ENCODE measurements at regions not wholly inside any gene's neighbourhood (a gene's known extent, or its start where the extent isn't known, plus 50 kb on each side); places are given as distances from the start of the nearest gene placed in this dataset.
"Not testable (repeated sequence)": the region's sequence is repeated elsewhere in the genome, so short reads cannot be mapped to it uniquely, and the experiment has no call there.

DNA sequence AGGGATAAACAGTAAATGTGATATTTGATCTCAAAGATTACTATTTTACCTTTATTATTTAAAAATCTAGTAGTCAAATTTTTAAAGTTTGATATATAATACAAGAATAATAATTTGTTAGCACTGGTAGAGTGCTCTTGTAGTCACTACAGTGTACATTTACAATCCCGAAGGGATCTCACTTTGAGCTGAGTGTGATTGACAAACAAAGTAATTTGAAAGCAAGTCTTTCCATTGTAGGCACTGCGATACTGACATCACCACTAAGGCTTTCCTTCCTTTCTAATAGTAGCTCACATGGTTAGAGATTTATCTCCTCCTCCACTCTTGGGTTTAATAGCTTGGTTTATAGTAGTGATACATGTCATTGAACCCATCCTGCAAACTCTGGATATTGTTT is 280.6 kb downstream of the PARM1 start:
- no peak for DNase-seq

DNA sequence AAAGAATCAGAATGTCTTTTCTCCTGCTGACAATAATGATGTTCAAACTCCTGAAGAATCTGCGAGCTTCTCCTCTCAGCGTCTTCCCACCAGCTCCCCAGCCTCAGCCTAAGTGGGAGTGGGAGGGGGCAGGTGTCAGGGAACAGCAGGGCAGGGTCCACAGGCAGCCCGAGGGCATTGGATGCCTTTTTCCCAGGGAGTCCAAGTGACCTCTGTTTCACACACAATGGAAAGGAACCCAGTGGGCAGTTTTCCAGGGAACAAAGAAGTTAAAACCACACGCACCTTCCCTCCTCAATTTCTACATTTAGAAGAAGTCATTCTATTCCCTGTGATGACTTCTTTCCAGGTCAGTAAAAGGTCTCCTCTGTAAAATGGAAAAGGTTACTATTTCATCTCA is 278.5 kb downstream of the PARM1 start:
- Mint-ChIP-seq H3K36me3 (ENCODE audit: low read depth) (no peaks in the 10 kb centered on the region), H3K27me3 (ENCODE audit: low read depth) (no peaks in the 10 kb centered on the region), H3K4me1 (ENCODE audit: low read depth) (no peaks in the 10 kb centered on the region), H3K4me3 (no peak overlapping the region), H3K9me3 (peaks cover 5% of the 10 kb centered on the region), H3K27ac (no peak overlapping the region)
- CTCF ChIA-PET, result no interaction called here
- intact Hi-C loops (cut with micrococcal nuclease), result no loop called here
- no peak for DNase-seq

More for the DNA sequence above, 280.6 kb downstream of the PARM1 start:
- Mint-ChIP-seq H3K27me3 (ENCODE audit: low read depth) (no peaks in the 10 kb centered on the region), H3K9me3 (peaks cover 5% of the 10 kb centered on the region), H3K27ac (no peak overlapping the region), H3K4me1 (ENCODE audit: low read depth) (no peaks in the 10 kb centered on the region), H3K36me3 (ENCODE audit: low read depth) (no peaks in the 10 kb centered on the region), H3K4me3 (no peak overlapping the region)
- CTCF ChIA-PET, result no interaction called here
- intact Hi-C loops (cut with micrococcal nuclease), result no loop called here

DNA sequence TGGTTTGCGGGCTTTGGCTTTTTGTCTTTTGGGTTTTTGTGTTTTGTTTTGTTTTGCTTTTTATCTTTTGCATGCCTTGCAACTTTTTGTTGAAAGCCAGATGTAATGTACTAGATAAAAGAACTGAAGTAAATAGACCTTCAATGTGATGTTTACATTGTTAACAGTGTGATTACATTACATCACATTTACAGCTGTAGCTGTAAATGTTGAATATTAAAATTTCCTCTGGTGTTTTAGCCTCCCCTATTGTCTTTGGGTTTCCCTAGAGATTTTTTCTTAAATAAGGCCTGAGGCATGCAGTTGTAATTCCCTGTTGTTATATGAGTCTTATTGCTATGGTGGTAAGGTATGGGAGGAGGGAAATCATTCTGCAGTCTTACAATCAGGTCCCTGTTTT is 275.0 kb downstream of the PARM1 start:
- Mint-ChIP-seq H3K27me3 (ENCODE audit: low read depth) (peaks cover under 1% of the 10 kb centered on the region), H3K9me3 (no peaks in the 10 kb centered on the region), H3K27ac (no peak overlapping the region), H3K4me3 (no peak overlapping the region), H3K36me3 (ENCODE audit: low read depth) (no peaks in the 10 kb centered on the region), H3K4me1 (ENCODE audit: low read depth) (no peaks in the 10 kb centered on the region)
- intact Hi-C loops (cut with micrococcal nuclease), result no loop called here
- CTCF ChIA-PET, result no interaction called here
- DNase-seq, result no peak

DNA sequence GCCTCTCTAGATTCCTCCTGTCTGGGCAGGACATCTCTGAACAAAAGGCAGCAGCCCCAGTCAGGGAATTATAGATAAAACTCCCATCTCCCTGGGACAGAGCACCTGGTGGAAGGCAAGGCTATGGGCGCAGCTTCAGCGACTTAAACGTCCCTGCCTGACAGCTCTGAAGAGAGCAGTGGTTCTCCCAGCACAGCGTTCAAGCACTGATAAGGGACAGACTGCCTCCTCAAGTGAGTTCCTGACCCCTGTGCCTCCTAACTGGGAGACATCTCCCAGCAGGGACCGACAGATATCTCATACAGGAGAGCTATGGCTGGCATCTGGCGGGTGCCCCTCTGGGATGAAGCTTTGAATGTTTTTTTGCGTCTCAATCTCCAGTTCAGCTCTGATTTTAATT is 262.2 kb downstream of the PARM1 start:
- Mint-ChIP-seq H3K27ac (no peak overlapping the region), H3K4me3 (no peak overlapping the region), H3K4me1 (ENCODE audit: low read depth) (no peaks in the 10 kb centered on the region), H3K9me3 (peaks cover 18% of the 10 kb centered on the region), H3K36me3 (ENCODE audit: low read depth) (no peaks in the 10 kb centered on the region), H3K27me3 (ENCODE audit: low read depth) (no peaks in the 10 kb centered on the region)
- CTCF ChIA-PET, result no interaction called here
- intact Hi-C loops (cut with micrococcal nuclease), result no loop called here
- no peak for DNase-seq

DNA sequence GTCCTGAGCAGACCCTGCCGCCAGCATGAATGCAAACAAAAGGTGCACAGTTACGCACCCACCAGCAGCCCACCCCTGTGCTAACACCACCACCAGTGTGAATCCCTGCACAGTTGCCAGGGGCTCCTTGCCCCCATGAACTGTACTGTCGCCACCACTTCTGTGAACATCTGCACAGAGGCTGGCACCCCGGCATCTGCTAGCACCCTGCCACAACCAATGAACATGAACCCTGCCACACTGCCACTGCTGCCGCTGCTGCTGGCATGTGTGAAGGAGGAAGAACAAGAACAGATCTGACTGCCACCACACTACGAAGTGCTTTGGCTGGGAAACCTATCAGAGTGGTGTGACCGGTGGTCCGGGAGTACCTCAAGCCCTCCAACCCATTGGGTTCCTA is 261.3 kb downstream of the PARM1 start:
- no peak for DNase-seq
- Mint-ChIP-seq H3K4me1 (ENCODE audit: low read depth) (no peaks in the 10 kb centered on the region), H3K4me3 (no peak overlapping the region), H3K9me3 (peaks cover 13% of the 10 kb centered on the region), H3K27ac (no peak overlapping the region), H3K27me3 (ENCODE audit: low read depth) (no peaks in the 10 kb centered on the region), H3K36me3 (ENCODE audit: low read depth) (no peaks in the 10 kb centered on the region)
- CTCF ChIA-PET, result no interaction called here
- intact Hi-C loops (cut with micrococcal nuclease), result no loop called here

DNA sequence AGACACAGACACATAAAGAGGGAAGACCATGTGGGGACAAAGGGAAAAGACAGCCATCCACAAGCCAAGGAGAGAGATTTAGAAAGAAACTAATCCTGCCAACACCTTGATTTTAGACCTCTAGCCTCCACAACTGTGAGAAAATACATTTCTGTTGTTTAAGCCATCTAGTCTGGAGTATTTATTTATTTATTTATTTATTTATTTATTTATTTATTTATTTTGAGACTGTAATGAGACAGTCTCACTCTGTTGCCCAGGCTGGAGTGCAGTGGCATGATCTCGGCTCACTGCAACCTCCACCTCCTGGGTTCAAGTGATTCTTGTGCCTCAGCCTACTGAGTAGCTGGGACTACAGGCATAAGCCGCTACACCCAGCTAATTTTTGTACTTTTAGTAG is 259.3 kb downstream of the PARM1 start:
- H3K4me3 Mint-ChIP-seq; DNase-seq; H3K27ac Mint-ChIP-seq; H3K9me3 Mint-ChIP-seq; H3K27me3 Mint-ChIP-seq (ENCODE audit: low read depth); H3K4me1 Mint-ChIP-seq (ENCODE audit: low read depth); intact Hi-C loops (cut with micrococcal nuclease); H3K36me3 Mint-ChIP-seq (ENCODE audit: low read depth): not testable (repeated sequence)
- CTCF ChIA-PET, result interaction anchor here (0.8 kb wide), 1 partner anchor 372 kb away, joined by 3 read pairs; no protein-coding TSS in a partner anchor

DNA sequence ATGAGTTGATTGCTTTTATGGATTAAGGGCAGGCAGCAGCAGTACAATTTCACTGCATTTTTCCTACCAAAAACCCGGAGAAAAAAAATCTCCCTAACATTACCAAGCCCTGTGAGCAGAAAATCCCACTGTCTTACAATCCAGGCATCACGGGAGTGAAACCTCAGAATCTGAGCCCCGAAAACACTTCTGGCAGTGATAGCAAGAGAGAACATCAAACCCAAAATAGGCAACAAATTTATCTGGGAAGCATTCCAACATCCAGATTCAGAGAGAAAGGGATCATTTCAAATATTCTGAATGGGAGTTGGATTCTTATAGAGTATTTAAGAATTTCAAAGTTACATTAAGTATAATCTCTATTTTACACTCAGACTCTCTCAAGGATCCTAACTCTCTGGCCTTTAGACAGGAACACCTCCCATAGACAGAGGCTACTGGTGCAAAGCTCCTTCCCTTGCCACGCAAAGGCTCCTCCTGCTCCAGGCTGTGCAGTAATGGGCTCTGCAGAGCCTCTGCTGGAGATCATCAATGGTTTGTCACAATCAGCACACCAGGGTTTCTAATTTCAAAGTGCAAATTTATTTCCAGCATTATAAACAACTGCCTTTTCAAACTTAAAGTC is 256.9 kb downstream of the PARM1 start:
- CTCF ChIA-PET, result no interaction called here
- Mint-ChIP-seq H3K27ac (no peak overlapping the region), H3K4me3 (no peak overlapping the region), H3K36me3 (ENCODE audit: low read depth) (no peaks in the 10 kb centered on the region), H3K27me3 (ENCODE audit: low read depth) (no peaks in the 10 kb centered on the region), H3K4me1 (ENCODE audit: low read depth) (no peaks in the 10 kb centered on the region), H3K9me3 (no peaks in the 10 kb centered on the region)
- intact Hi-C loops (cut with micrococcal nuclease), result no loop called here
- no peak for DNase-seq

DNA sequence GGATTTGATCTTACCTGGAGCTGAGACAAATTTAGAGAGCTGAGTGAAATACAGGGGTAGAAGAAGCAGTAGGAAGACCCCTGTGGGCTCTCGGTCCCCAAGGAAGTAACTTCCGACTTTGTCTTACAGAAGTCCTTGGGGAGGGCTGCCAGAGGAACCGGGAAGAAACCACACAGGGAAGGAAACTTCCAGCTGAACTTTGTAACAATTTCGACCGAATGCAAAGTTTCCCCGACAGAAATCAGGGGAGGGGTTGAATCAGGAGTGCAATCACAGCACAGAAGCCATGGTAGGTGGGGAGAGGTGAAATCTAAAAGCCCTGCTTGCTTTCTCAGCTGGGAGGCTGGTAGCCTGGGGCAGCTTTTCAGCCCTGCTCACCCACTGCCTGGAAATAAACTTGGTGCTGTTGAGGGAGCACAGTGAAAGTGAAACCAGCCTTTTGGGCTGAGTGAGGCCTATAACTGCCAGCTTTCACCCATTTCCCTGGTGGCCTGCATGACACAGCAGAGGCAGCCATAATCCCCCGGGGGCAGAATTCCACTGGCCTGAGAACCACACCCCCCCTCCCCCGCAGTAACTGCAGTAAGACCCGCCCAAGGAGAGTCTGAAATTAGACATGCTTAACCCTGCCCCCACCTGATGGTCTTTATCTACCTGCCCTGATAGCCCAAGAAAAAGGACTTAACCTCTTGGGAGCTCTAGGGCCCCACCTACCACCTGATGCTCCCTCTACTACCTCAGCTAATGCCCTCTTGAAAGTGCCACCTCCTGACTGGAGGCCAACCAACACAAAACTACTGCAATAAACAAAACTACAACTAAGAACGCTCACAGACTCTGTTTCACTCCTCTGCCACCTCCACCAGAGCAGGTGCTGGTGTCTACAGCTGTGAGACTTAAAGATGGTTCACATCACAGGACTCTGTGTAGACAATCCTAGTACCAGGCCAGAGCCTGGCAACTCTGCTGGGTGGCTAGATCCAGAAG is 248.2 kb downstream of the PARM1 start:
- Mint-ChIP-seq H3K27me3 (ENCODE audit: low read depth) (peaks cover 2% of the 10 kb centered on the region), H3K4me3 (no peak overlapping the region), H3K9me3 (peaks cover 6% of the 10 kb centered on the region), H3K36me3 (ENCODE audit: low read depth) (no peaks in the 10 kb centered on the region), H3K4me1 (ENCODE audit: low read depth) (no peaks in the 10 kb centered on the region), H3K27ac (no peak overlapping the region)
- CTCF ChIA-PET, result no interaction called here
- no peak for DNase-seq
- intact Hi-C loops (cut with micrococcal nuclease), result no loop called here

DNA sequence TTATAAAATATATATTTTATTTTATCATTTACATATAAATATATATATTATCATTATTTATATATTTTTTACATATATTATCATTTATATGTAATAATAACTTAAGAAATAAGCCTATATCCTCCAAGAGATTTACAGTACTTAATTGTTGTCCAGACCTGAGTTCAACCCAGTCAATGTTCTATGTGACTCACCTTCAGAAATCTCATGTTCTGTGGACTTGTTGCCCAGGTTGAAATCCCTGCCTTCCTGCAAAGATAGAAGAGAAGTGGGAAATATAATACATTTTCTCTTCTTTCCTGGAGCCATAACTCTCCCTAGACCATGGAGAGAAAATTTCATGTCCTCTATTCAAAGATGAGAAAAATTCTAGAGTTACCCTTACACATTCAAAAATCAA is 247.3 kb downstream of the PARM1 start:
- no peaks in the 10 kb centered on the region for H3K4me1 Mint-ChIP-seq (ENCODE audit: low read depth)
- no peak overlapping the region for H3K4me3 Mint-ChIP-seq
- intact Hi-C loops (cut with micrococcal nuclease), result no loop called here
- H3K27me3 Mint-ChIP-seq (ENCODE audit: low read depth), result peaks cover 2% of the 10 kb centered on the region
- peaks cover 6% of the 10 kb centered on the region for H3K9me3 Mint-ChIP-seq
- no peak for DNase-seq
- no peaks in the 10 kb centered on the region for H3K36me3 Mint-ChIP-seq (ENCODE audit: low read depth)
- no peak overlapping the region for H3K27ac Mint-ChIP-seq
- CTCF ChIA-PET, result no interaction called here

DNA sequence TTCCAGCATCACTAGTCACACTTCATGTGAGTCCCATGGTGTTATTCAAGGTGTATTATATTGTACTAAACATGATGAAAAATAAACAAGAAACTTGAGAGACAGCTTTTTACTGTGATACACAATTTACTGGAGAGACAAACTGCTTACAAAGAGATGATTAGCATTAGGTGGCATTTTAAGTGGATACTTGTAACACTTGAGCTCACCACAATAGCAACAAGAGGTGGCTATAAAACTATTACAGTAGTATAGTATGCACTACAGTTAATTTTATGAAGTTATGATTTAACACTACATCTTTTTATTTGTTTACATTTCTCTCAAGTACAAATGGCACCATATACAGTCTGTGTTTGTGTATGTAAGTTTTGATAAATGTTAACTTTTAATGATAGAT is 246.6 kb downstream of the PARM1 start:
- peaks cover 6% of the 10 kb centered on the region for H3K9me3 Mint-ChIP-seq
- DNase-seq, result no peak
- CTCF ChIA-PET, result no interaction called here
- H3K4me3 Mint-ChIP-seq, result no peak overlapping the region
- no peak overlapping the region for H3K27ac Mint-ChIP-seq
- no peaks in the 10 kb centered on the region for H3K36me3 Mint-ChIP-seq (ENCODE audit: low read depth)
- intact Hi-C loops (cut with micrococcal nuclease), result no loop called here
- H3K27me3 Mint-ChIP-seq (ENCODE audit: low read depth), result peaks cover 2% of the 10 kb centered on the region
- H3K4me1 Mint-ChIP-seq (ENCODE audit: low read depth), result no peaks in the 10 kb centered on the region

DNA sequence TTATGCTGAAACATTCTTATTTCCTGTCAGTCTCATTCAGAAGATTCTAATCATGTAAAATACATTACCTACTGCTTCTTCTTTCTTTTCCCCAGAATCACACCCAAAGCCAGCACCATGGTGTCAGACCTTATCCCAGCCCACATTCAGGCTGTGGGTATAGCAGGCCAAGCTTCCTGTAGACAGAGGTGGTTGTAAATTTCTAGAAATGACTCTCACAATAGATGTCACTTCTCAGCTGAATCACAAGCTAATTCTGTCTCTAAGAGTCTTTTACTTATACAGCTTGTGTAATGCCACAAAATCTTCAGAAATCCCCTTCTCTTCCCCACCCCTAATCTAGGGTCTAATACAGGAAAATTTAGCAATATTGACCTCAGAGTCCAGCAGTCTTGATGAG is 239.6 kb downstream of the PARM1 start:
- CTCF ChIA-PET, result no interaction called here
- Mint-ChIP-seq H3K9me3 (no peaks in the 10 kb centered on the region), H3K27me3 (ENCODE audit: low read depth) (no peaks in the 10 kb centered on the region), H3K4me1 (ENCODE audit: low read depth) (no peaks in the 10 kb centered on the region), H3K36me3 (ENCODE audit: low read depth) (no peaks in the 10 kb centered on the region), H3K27ac (no peak overlapping the region), H3K4me3 (no peak overlapping the region)
- intact Hi-C loops (cut with micrococcal nuclease), result no loop called here
- DNase-seq, result no peak

DNA sequence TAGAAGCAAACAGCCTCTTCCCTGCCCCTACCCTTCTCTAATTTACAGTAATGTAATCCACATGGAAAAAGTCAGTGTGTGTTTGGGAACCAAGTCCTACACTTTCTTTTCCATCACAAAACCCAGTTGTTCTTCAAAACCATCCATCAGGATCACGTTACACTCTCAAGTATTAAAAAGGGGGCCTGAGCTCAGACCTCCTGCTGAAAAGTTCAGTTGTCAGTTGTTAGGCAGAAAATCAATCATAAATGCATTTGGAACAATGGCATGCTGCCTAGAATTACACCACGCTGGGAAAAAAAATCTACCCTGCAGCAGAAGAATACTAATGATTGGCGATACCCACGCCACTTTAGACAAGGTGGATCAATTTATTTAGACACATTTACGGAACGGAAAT is 236.5 kb downstream of the PARM1 start:
- H3K27me3 Mint-ChIP-seq (ENCODE audit: low read depth), result no peaks in the 10 kb centered on the region
- no peaks in the 10 kb centered on the region for H3K36me3 Mint-ChIP-seq (ENCODE audit: low read depth)
- no peak for DNase-seq
- CTCF ChIA-PET, result no interaction called here
- peaks cover 6% of the 10 kb centered on the region for H3K9me3 Mint-ChIP-seq
- no peak overlapping the region for H3K27ac Mint-ChIP-seq
- intact Hi-C loops (cut with micrococcal nuclease), result no loop called here
- H3K4me1 Mint-ChIP-seq (ENCODE audit: low read depth), result no peaks in the 10 kb centered on the region
- no peak overlapping the region for H3K4me3 Mint-ChIP-seq

DNA sequence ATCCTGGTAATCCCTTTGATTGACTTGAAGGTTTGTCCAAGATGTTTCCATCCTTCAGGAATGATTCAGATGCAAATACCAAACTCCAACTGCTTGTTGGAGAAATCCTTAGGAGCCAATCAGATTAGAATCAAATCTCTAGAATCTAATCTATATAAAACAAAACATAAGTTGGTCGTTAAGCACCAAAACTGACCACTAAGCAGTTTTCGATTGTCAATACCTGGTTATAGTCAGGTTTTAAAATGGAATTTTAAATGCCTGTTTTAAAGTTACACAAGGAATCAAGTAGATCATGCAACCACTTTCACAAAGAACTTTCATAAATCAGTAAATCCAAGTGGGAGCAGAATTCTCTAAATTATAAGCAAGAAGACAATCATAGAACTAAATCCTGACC is 236.1 kb downstream of the PARM1 start:
- intact Hi-C loops (cut with micrococcal nuclease), result no loop called here
- Mint-ChIP-seq H3K27ac (no peak overlapping the region), H3K27me3 (ENCODE audit: low read depth) (no peaks in the 10 kb centered on the region), H3K36me3 (ENCODE audit: low read depth) (no peaks in the 10 kb centered on the region), H3K4me3 (no peak overlapping the region), H3K9me3 (peaks cover 6% of the 10 kb centered on the region), H3K4me1 (ENCODE audit: low read depth) (no peaks in the 10 kb centered on the region)
- CTCF ChIA-PET, result no interaction called here
- no peak for DNase-seq

Measured in activated naive CD4-positive, alpha-beta T cell treated with anti-CD3 and anti-CD28 coated beads for 36 hours (primary cell).